ENCODE measurements at regions not wholly inside any gene's neighbourhood (a gene's known extent, or its start where the extent isn't known, plus 50 kb on each side); places are given as distances from the start of the nearest gene placed in this dataset.

DNA sequence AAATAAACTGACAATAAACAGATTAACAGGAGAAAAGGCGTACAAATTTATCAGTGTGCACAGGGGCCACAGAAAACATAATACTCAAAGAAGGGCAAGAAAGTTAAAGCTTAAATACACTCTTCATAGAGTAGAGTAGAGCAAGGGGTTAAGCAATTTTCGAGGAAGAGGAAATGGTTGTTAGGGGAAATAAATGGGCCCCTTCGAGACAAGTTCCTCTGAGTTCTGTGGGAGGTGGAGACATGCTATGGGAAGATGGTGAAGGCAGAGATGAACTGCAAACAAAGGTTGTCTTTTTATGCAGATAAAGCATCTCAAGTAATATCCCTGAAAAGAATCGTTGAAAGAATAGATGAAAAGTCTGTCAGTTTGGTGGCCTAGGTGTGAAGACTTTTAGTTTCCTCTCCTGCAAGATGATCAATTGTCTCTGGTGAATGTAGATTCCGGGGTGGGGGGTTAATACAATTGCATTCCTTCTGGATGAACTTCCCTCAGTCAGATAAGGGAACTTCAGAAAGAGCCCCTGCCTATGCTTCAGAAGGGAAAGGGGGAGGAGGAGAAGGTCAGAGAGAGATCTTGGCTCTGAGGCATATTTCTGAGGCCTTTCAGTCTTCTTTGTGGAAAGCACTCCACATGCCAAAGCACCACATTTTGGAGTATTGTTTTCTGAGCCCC is 127.0 kb downstream of the METTL4 start:
- intact Hi-C loops (cut with DNase I), result no loop called here
- WGBS, 3 donors, result 45 to 49% (median 49%) methylated on average over 5 of the region's 5 CpGs

DNA sequence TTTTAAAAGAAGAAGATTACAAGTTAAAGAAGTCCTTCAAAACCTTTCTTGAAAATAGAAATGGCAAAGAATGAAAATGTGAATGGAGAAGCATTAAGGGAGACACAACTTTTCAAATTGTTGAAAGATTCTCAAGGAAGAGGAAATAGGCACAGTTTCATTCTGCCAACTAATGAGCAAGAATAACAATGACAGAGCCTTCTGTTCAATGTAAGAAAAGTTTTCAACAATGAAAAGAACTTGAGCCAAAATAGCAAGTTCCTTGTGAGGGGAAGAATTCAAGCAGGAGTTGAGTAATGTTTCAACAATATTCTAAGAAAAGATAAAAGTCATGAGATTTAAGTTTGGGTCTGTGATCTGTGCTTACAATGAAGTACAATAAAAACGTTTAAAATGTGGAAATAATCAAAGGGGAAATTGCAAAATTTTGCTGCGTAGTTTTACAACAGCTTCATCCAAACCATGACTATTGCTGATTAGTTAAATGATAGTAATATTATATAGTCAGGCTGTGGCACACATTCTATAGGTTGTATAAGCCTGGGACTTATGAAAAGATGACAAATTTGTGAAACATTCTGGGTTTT is 122.6 kb downstream of the METTL4 start:
- no peak for DNase-seq
- TF ChIP-seq CTCF (IDR thresholded peaks at IDR 0.05), result no peak
- Histone ChIP-seq H3K4me1 (no peaks in the 10 kb centered on the region), H3K36me3 (ENCODE audit: insufficient read depth in 1 of 2, low read depth in 1 of 2) (no peaks in the 10 kb centered on the region), H3K27me3 (ENCODE audit: insufficient read depth in 3 of 3, low read length in 2 of 3) (no peaks in the 10 kb centered on the region), H3K9me3 (no peaks in the 10 kb centered on the region), H3K4me3 (no peak overlapping the region), H3K27ac (no peak overlapping the region)
- intact Hi-C loops (cut with DNase I), result no loop called here
- 58 to 67% (median 62%) methylated on average over 2 of the region's 2 CpGs for WGBS, 3 donors
- no peak for ATAC-seq

More for the DNA sequence above, 127.0 kb downstream of the METTL4 start:
- H3K36me3 ChIP-seq (ENCODE audit: insufficient read depth in 1 of 2, low read depth in 1 of 2), result no peaks in the 10 kb centered on the region
- H3K4me3 ChIP-seq, result no peak overlapping the region
- no peak for DNase-seq
- TF ChIP-seq CTCF (IDR thresholded peaks at IDR 0.05), result no peak
- H3K4me1 ChIP-seq, result no peaks in the 10 kb centered on the region
- no peak overlapping the region for H3K27ac ChIP-seq
- H3K27me3 ChIP-seq (ENCODE audit: insufficient read depth in 3 of 3, low read length in 2 of 3), result no peaks in the 10 kb centered on the region
- no peaks in the 10 kb centered on the region for H3K9me3 ChIP-seq
- no peak for ATAC-seq

GRCh38 chr18:2451556-2451955 is 119.7 kb downstream of the METTL4 start:
- no peak for TF ChIP-seq CTCF (IDR thresholded peaks at IDR 0.05)
- no peak overlapping the region for H3K27ac ChIP-seq
- DNase-seq (no peak), ATAC-seq (no peak)
- intact Hi-C loops (cut with DNase I), result no loop called here
- no peaks in the 10 kb centered on the region for H3K9me3 ChIP-seq
- H3K4me3 ChIP-seq, result no peak overlapping the region
- WGBS, 3 donors, result 70 to 76% (median 74%) methylated on average over 1 of the region's 1 CpG
- H3K27me3 ChIP-seq (ENCODE audit: insufficient read depth in 3 of 3, low read length in 2 of 3), result no peaks in the 10 kb centered on the region
- H3K4me1 ChIP-seq, result no peaks in the 10 kb centered on the region
- no peaks in the 10 kb centered on the region for H3K36me3 ChIP-seq (ENCODE audit: insufficient read depth in 1 of 2, low read depth in 1 of 2)

GRCh38 chr18:2459886-2460285 is 111.4 kb downstream of the METTL4 start:
- WGBS, 3 donors, result 95 to 96% (median 95%) methylated on average over 2 of the region's 2 CpGs
- Histone ChIP-seq H3K36me3 (ENCODE audit: insufficient read depth in 1 of 2, low read depth in 1 of 2) (no peaks in the 10 kb centered on the region), H3K27me3 (ENCODE audit: insufficient read depth in 3 of 3, low read length in 2 of 3) (no peaks in the 10 kb centered on the region), H3K4me1 (no peaks in the 10 kb centered on the region), H3K9me3 (no peaks in the 10 kb centered on the region), H3K4me3 (no peak overlapping the region), H3K27ac (no peak overlapping the region)
- intact Hi-C loops (cut with DNase I), result loop anchor here in 1 of 2 donors (10.0 kb wide), 1 partner anchor 65 kb away; no protein-coding TSS in a partner anchor
- ATAC-seq, result no peak
- TF ChIP-seq CTCF (IDR thresholded peaks at IDR 0.05), result no peak
- DNase-seq, result no peak
